H9 (cell line): ENCODE measurements at regions not wholly inside any gene's neighbourhood (a gene's known extent, or its start where the extent isn't known, plus 50 kb on each side); places are given as distances from the start of the nearest gene placed in this dataset.
A peak's percentile ranks its signal among the peaks of the same experiment; 100 is the strongest.

Experiments
- DNase-seq: peaks from one replicate; pipeline ENCODE4 v3.0.0-alpha.2; 2017
- H2AFZ ChIP-seq: one replicate; pipeline ENCODE4 v1.6.1; 2013; ENCODE audit warnings: mild to moderate bottlenecking, low read length, control low read depth, moderate library complexity
- H2AK5ac ChIP-seq: 2 replicates; pipeline ENCODE4 v1.6.1; 2013; ENCODE audit warnings: low read length, control low read depth, mixed read lengths; ENCODE audit not compliant: insufficient read length
- H2BK120ac ChIP-seq: one replicate; pipeline ENCODE4 v1.6.1; 2013; ENCODE audit warnings: low read depth, mild to moderate bottlenecking, low read length, control low read depth, inconsistent platforms; ENCODE audit not compliant: poor library complexity, severe bottlenecking
- H2BK12ac ChIP-seq: 2 replicates; pipeline ENCODE4 v1.6.1; 2013; ENCODE audit warnings: low read length, control low read depth, mixed read lengths, low read depth; ENCODE audit not compliant: insufficient read length
- H2BK15ac ChIP-seq: 2 replicates; pipeline ENCODE4 v1.6.1; 2013; ENCODE audit warnings: low read depth, low read length, control low read depth
- H2BK20ac ChIP-seq: one replicate; pipeline ENCODE4 v1.6.1; 2013; ENCODE audit warnings: low read depth, mild to moderate bottlenecking, low read length, control low read depth, inconsistent platforms; ENCODE audit not compliant: poor library complexity, severe bottlenecking
- H2BK5ac ChIP-seq: 2 replicates; pipeline ENCODE4 v1.6.1; 2013; ENCODE audit warnings: low read length, control low read depth, mixed read lengths; ENCODE audit not compliant: insufficient read length
- H3K14ac ChIP-seq: 2 replicates; pipeline ENCODE4 v1.6.1; 2013; ENCODE audit warnings: low read length, control low read depth; ENCODE audit not compliant: insufficient read depth
- H3K18ac ChIP-seq: 2 replicates; pipeline ENCODE4 v1.6.1; 2013; ENCODE audit warnings: low read depth, mild to moderate bottlenecking, mixed read lengths, low read length, control low read depth; ENCODE audit not compliant: insufficient read length
- H3K23ac ChIP-seq: 2 replicates; pipeline ENCODE4 v1.6.1; 2013; ENCODE audit warnings: low read length, control low read depth, mixed read lengths, low read depth; ENCODE audit not compliant: insufficient read length
- H3K23me2 ChIP-seq: 2 replicates; pipeline ENCODE4 v1.6.1; 2013; ENCODE audit warnings: low read depth, mild to moderate bottlenecking, mixed read lengths, low read length, control low read depth; ENCODE audit not compliant: insufficient read length, poor library complexity, severe bottlenecking
- H3K27ac ChIP-seq: 2 replicates; pipeline ENCODE4 v1.5.1; 2013; ENCODE audit warnings: low read length, control low read depth, mixed read lengths, low read depth; ENCODE audit not compliant: insufficient read length
- H3K27me3 ChIP-seq: 2 replicates; pipeline ENCODE4 v1.6.1; 2013; ENCODE audit warnings: low read length, control low read depth, inconsistent platforms; ENCODE audit not compliant: insufficient read depth
- H3K4ac ChIP-seq: 2 replicates; pipeline ENCODE4 v1.6.1; 2013; ENCODE audit warnings: low read depth, mild to moderate bottlenecking, control low read depth, inconsistent platforms, low read length, moderate library complexity
- H3K4me1 ChIP-seq: 2 replicates; pipeline ENCODE4 v1.6.1; 2013; ENCODE audit warnings: low read length, control low read depth, inconsistent platforms; ENCODE audit not compliant: insufficient read depth
- H3K4me2 ChIP-seq: 2 replicates; pipeline ENCODE4 v1.6.1; 2013; ENCODE audit warnings: low read length, control low read depth, mixed read lengths; ENCODE audit not compliant: insufficient read length, insufficient read depth
- H3K56ac ChIP-seq: 2 replicates; pipeline ENCODE4 v1.6.1; 2013; ENCODE audit warnings: low read depth, mild to moderate bottlenecking, mixed read lengths, low read length, control low read depth; ENCODE audit not compliant: insufficient read length
- H3K79me1 ChIP-seq: 2 replicates; pipeline ENCODE4 v1.6.1; 2013; ENCODE audit warnings: low read depth, mild to moderate bottlenecking, moderate library complexity, low read length, control low read depth, inconsistent platforms; ENCODE audit not compliant: insufficient read depth, poor library complexity, severe bottlenecking
- H3K79me2 ChIP-seq: 2 replicates; pipeline ENCODE4 v1.6.1; 2013; ENCODE audit warnings: low read length, control low read depth, inconsistent platforms; ENCODE audit not compliant: insufficient read depth
- H3K9ac ChIP-seq: 2 replicates; pipeline ENCODE4 v1.6.1; 2013; ENCODE audit warnings: low read length, control low read depth, mixed read lengths; ENCODE audit not compliant: insufficient read length; ENCODE audit errors: extremely low read depth
- H3K9me3 ChIP-seq: one replicate; pipeline ENCODE4 v1.6.1; 2013; ENCODE audit warnings: low read depth, low read length, inconsistent platforms; ENCODE audit not compliant: control insufficient read depth
- H3T11ph ChIP-seq: one replicate; pipeline ENCODE4 v1.6.1; 2013; ENCODE audit warnings: mild to moderate bottlenecking, low read length, control low read depth, inconsistent platforms
- H4K20me1 ChIP-seq: one replicate; pipeline ENCODE4 v1.6.1; 2013; ENCODE audit not compliant: control insufficient read depth, insufficient read length, insufficient read depth
- H4K5ac ChIP-seq: 2 replicates; pipeline ENCODE4 v1.6.1; 2013; ENCODE audit warnings: low read depth, mild to moderate bottlenecking, mixed read lengths, low read length, control low read depth; ENCODE audit not compliant: insufficient read length
- H4K8ac ChIP-seq: replicated peaks from 2 replicates; pipeline ENCODE4 v1.6.1; 2013; ENCODE audit warnings: low read length, control low read depth, mixed read lengths, low read depth; ENCODE audit not compliant: insufficient read length
- H4K91ac ChIP-seq: 2 replicates; pipeline ENCODE4 v1.6.1; 2013; ENCODE audit warnings: low read depth, mild to moderate bottlenecking, moderate library complexity, mixed read lengths, low read length, control low read depth; ENCODE audit not compliant: insufficient read length
- H3K27ac Mint-ChIP-seq, 3 experiments: 2 replicates in 2 of 3; 3 replicates in 1 of 3; pipeline ENCODE4 v1.8.0; 2020 to 2021; ENCODE audit warnings: mixed read lengths in 3 of 3, mild to moderate bottlenecking in 1 of 3, moderate library complexity in 1 of 3
- H3K27me3 Mint-ChIP-seq: 2 replicates; pipeline ENCODE4 v1.8.0; 2021; ENCODE audit warnings: low read depth, mild to moderate bottlenecking, moderate library complexity, mixed read lengths
- H3K36me3 Mint-ChIP-seq, 3 experiments: 2 replicates in 2 of 3; 3 replicates in 1 of 3; pipeline ENCODE4 v1.8.0; 2020 to 2021; ENCODE audit warnings: low read depth in 3 of 3, mixed read lengths in 3 of 3; ENCODE audit not compliant: insufficient read depth in 1 of 3
- H3K4me1 Mint-ChIP-seq, 2 experiments: 2 replicates each; pipeline ENCODE4 v1.8.0; 2020; ENCODE audit warnings: mixed read lengths in 2 of 2
- H3K4me3 Mint-ChIP-seq, 2 experiments: 2 replicates in 1 of 2; 3 replicates in 1 of 2; pipeline ENCODE4 v1.8.0; 2020 to 2021; ENCODE audit warnings: mild to moderate bottlenecking in 2 of 2, mixed read lengths in 2 of 2, moderate library complexity in 1 of 2
- H3K9me3 Mint-ChIP-seq, 2 experiments: 2 replicates in 1 of 2; 3 replicates in 1 of 2; pipeline ENCODE4 v1.8.0; 2020; ENCODE audit warnings: mild to moderate bottlenecking in 2 of 2, mixed read lengths in 2 of 2, moderate library complexity in 1 of 2
- CTCF ChIP-seq: fragments of 200-600 bp; sonication (generic); conservative IDR thresholded peaks from 3 replicates; pipeline ENCODE4 v1.8.0; 2021; ENCODE audit warnings: antibody characterized with exemption, mild to moderate bottlenecking
- WGBS: extraction: QIAGEN DNeasy Blood & Tissue Kit; methylation state at CpG from one replicate; pipeline ENCODE4 v1.1.7; 2013; ENCODE audit warnings: missing lambda C conversion rate, low lambda C conversion rate, mixed read lengths; ENCODE audit not compliant: insufficient read length; ENCODE audit errors: extremely low coverage; 5-methylcytosine and 5-hydroxymethylcytosine counted together

GRCh38 chr20:39123185-39123557 lies 161.0 kb downstream of the DHX35 start:
- Mint-ChIP-seq H3K27me3 (peaks cover 30% of the 10 kb centered on the region), H3K27ac (peak overlapping the region in 1 of 3 experiments; percentile 49; a peak in 1 of 7 replicates), H3K36me3 (peaks cover 0 to 6% (median 2%) of the 10 kb centered on the region in 3 experiments; a peak in 3 of 7 replicates), H3K4me3 (no peak overlapping the region), H3K4me1 (peaks cover 33 to 36% of the 10 kb centered on the region in 2 experiments), H3K9me3 (peaks cover 4 to 6% of the 10 kb centered on the region in 2 experiments; a peak in 4 of 5 replicates)
- H4K91ac ChIP-seq = no peak overlapping the region
- no peak for DNase-seq
- no peaks in the 10 kb centered on the region for H4K20me1 ChIP-seq
- H3K23me2 ChIP-seq = no peaks in the 10 kb centered on the region
- H4K8ac ChIP-seq = no peak overlapping the region
- H3K23ac ChIP-seq = no peak overlapping the region
- no peaks in the 10 kb centered on the region for H3K9me3 ChIP-seq
- H3T11ph ChIP-seq = no peak overlapping the region
- H2BK5ac ChIP-seq = no peak overlapping the region
- peaks cover 15% of the 10 kb centered on the region for H3K4me1 ChIP-seq
- no CpG with 5 or more reads among the region's 3 CpGs for WGBS
- no peak overlapping the region for H2BK12ac ChIP-seq
- H4K5ac ChIP-seq = no peak overlapping the region
- H2BK15ac ChIP-seq = no peak overlapping the region
- H3K27ac ChIP-seq = no peak overlapping the region
- no peak overlapping the region for H2AFZ ChIP-seq
- no peak overlapping the region for H2BK120ac ChIP-seq
- no peak overlapping the region for H2BK20ac ChIP-seq
- H3K27me3 ChIP-seq = no peaks in the 10 kb centered on the region; the same call in 1 of the 2 replicates
- no peaks in the 10 kb centered on the region for H3K79me1 ChIP-seq
- no peak overlapping the region for H3K4me2 ChIP-seq
- no peak overlapping the region for H2AK5ac ChIP-seq
- H3K79me2 ChIP-seq = no peaks in the 10 kb centered on the region
- H3K14ac ChIP-seq = no peak overlapping the region
- H3K9ac ChIP-seq = no peak overlapping the region
- no peak overlapping the region for H3K4ac ChIP-seq
- TF ChIP-seq CTCF = no peak
- H3K18ac ChIP-seq = no peak overlapping the region
- no peak overlapping the region for H3K56ac ChIP-seq
